H1 (cell line): ENCODE measurements at regions not wholly inside any gene's neighbourhood (a gene's known extent, or its start where the extent isn't known, plus 50 kb on each side); places are given as distances from the start of the nearest gene placed in this dataset.

Source experiments
- CTCF ChIA-PET: fragments of 300-600 bp; sonication (Branson Sonifier 250); formaldehyde crosslinking; loops from one replicate; lab custom pipeline; 2021; ENCODE audit not compliant: partially characterized antibody; lab: Charles Lee
- POLR2A ChIA-PET: fragments of 300-600 bp; sonication (Branson Sonifier 250); formaldehyde crosslinking; loops from one replicate; lab custom pipeline; 2021; ENCODE audit warnings: inconsistent platforms; ENCODE audit not compliant: partially characterized antibody; lab: Charles Lee
- DNase-seq, 2 experiments: peaks; one replicate each; pipeline versions ENCODE4 v3.0.0 to v3.0.0-alpha.2; 2010 to 2022; ENCODE audit warnings: low spot score in 2 of 2, low read depth in 1 of 2, mixed read lengths in 1 of 2
- FAIRE-seq: peaks from 2 replicates; lab custom pipeline; 2011; peaks lifted over from hg19 to GRCh38; lab: Jason Lieb, UNC
- H2AFZ ChIP-seq: 2 replicates; pipeline ENCODE4 v1.8.1; 2012; ENCODE audit warnings: low read length, inconsistent platforms
- H2AK5ac ChIP-seq: 2 replicates; pipeline ENCODE4 v1.6.1; 2013; ENCODE audit warnings: low read depth, low read length
- H2BK120ac ChIP-seq: replicated peaks from 2 replicates; pipeline ENCODE3; 2013; ENCODE audit warnings: low read depth, low read length, inconsistent platforms
- H2BK12ac ChIP-seq: 2 replicates; pipeline ENCODE4 v1.6.1; 2013; ENCODE audit warnings: low read depth, low read length
- H2BK15ac ChIP-seq: 2 replicates; pipeline ENCODE4 v1.6.1; 2013; ENCODE audit warnings: low read length
- H2BK20ac ChIP-seq: 2 replicates; pipeline ENCODE4 v1.6.1; 2013; ENCODE audit warnings: low read length
- H2BK5ac ChIP-seq: 2 replicates; pipeline ENCODE4 v1.6.1; 2013; ENCODE audit warnings: low read depth, low read length
- H3K14ac ChIP-seq: 2 replicates; pipeline ENCODE4 v1.6.1; 2013; ENCODE audit warnings: inconsistent platforms; ENCODE audit not compliant: insufficient read length
- H3K18ac ChIP-seq: 2 replicates; pipeline ENCODE4 v1.6.1; 2013; ENCODE audit warnings: low read length; ENCODE audit errors: extremely low read depth
- H3K23ac ChIP-seq: 2 replicates; pipeline ENCODE4 v1.6.1; 2013; ENCODE audit warnings: inconsistent platforms; ENCODE audit not compliant: insufficient read length
- H3K23me2 ChIP-seq: 2 replicates; pipeline ENCODE4 v1.6.1; 2013; ENCODE audit warnings: low read depth, low read length
- H3K27ac ChIP-seq: 2 replicates; pipeline ENCODE4 v1.6.1; 2011; ENCODE audit warnings: low read depth, low read length, inconsistent platforms
- H3K27me3 ChIP-seq, 4 experiments: replicated peaks in 1 of 4; 1 replicate in 1 of 4; 2 replicates in 3 of 4; pipeline versions ENCODE4 v1.6.1 to v1.8.1; 2011 to 2013; ENCODE audit warnings: low read length in 3 of 4, mild to moderate bottlenecking in 3 of 4, inconsistent platforms in 2 of 4, mixed read lengths in 2 of 4, moderate library complexity in 1 of 4; ENCODE audit not compliant: control insufficient read depth in 3 of 4, insufficient read depth in 3 of 4; ENCODE audit errors: extremely low read depth in 1 of 4
- H3K36me3 ChIP-seq, 4 experiments: 2 replicates each; pipeline versions ENCODE4 v1.6.1 to v1.8.1; 2011 to 2013; ENCODE audit warnings: mild to moderate bottlenecking in 4 of 4, low read length in 3 of 4, moderate library complexity in 2 of 4, control low read depth in 1 of 4, inconsistent platforms in 1 of 4; ENCODE audit not compliant: insufficient read depth in 4 of 4, control insufficient read depth in 2 of 4
- H3K4ac ChIP-seq: replicated peaks from 2 replicates; pipeline ENCODE3; 2013; ENCODE audit warnings: low read length, low read depth, mixed read lengths, inconsistent platforms; ENCODE audit not compliant: insufficient read length
- H3K4me1 ChIP-seq, 4 experiments: replicated peaks in 1 of 4; 1 replicate in 1 of 4; 2 replicates in 3 of 4; pipeline versions ENCODE4 v1.6.1 to v1.8.1; 2011 to 2013; ENCODE audit warnings: low read length in 3 of 4, inconsistent platforms in 2 of 4, mixed read lengths in 1 of 4; ENCODE audit not compliant: insufficient read depth in 4 of 4, control insufficient read depth in 3 of 4
- H3K4me2 ChIP-seq, 2 experiments: 2 replicates each; pipeline versions ENCODE4 v1.6.1 to v1.8.1; 2011 to 2013; ENCODE audit warnings: low read depth in 2 of 2, low read length in 2 of 2, control low read depth in 1 of 2, inconsistent platforms in 1 of 2, mild to moderate bottlenecking in 1 of 2; ENCODE audit not compliant: insufficient read depth in 1 of 2
- H3K4me3 ChIP-seq, 4 experiments: fragments of 200-600, 300-600 bp in 1 of 4; sonication (generic), shearing (Covaris generic), sonication (Bioruptor Twin) in 1 of 4; 2 replicates each; pipeline versions ENCODE4 v1.5.1 to v1.8.1; 2011 to 2016; ENCODE audit warnings: low read length in 4 of 4, low read depth in 3 of 4, control low read depth in 2 of 4, inconsistent platforms in 2 of 4, mild to moderate bottlenecking in 2 of 4, mixed read lengths in 1 of 4, moderate library complexity in 1 of 4; ENCODE audit not compliant: insufficient read depth in 2 of 4; ENCODE audit errors: extremely low read depth in 1 of 4
- H3K56ac ChIP-seq: replicated peaks from 2 replicates; pipeline ENCODE3; 2013; ENCODE audit warnings: low read depth, mild to moderate bottlenecking, mixed read lengths, low read length, inconsistent platforms; ENCODE audit not compliant: insufficient read length
- H3K79me1 ChIP-seq: 2 replicates; pipeline ENCODE4 v1.6.1; 2013; ENCODE audit warnings: low read depth, low read length, control low read depth
- H3K79me2 ChIP-seq, 2 experiments: 2 replicates each; pipeline versions ENCODE4 v1.6.1 to v1.8.1; 2012 to 2013; ENCODE audit warnings: low read length in 2 of 2, mild to moderate bottlenecking in 2 of 2, inconsistent platforms in 1 of 2; ENCODE audit not compliant: insufficient read depth in 2 of 2, control insufficient read depth in 1 of 2
- H3K9ac ChIP-seq, 4 experiments: replicated peaks in 1 of 4; 1 replicate in 1 of 4; 2 replicates in 3 of 4; pipeline versions ENCODE4 v1.6.1 to v1.8.1; 2011 to 2013; ENCODE audit warnings: low read depth in 3 of 4, low read length in 3 of 4, control low read depth in 2 of 4, mild to moderate bottlenecking in 2 of 4, moderate library complexity in 2 of 4, inconsistent platforms in 1 of 4; ENCODE audit errors: extremely low read depth in 1 of 4
- H3K9me3 ChIP-seq, 2 experiments: 2 replicates each; pipeline versions ENCODE4 v1.6.1 to v1.8.1; 2012 to 2013; ENCODE audit warnings: mild to moderate bottlenecking in 2 of 2, moderate library complexity in 2 of 2, control low read depth in 1 of 2, inconsistent platforms in 1 of 2, low read depth in 1 of 2, low read length in 1 of 2, mixed read lengths in 1 of 2; ENCODE audit not compliant: insufficient read depth in 2 of 2
- H4K20me1 ChIP-seq, 2 experiments: replicated peaks in 1 of 2; 2 replicates each; pipeline versions ENCODE3 to v1.8.1; 2011 to 2013; ENCODE audit warnings: inconsistent platforms in 2 of 2, low read length in 2 of 2, mild to moderate bottlenecking in 1 of 2; ENCODE audit not compliant: insufficient read depth in 2 of 2, control insufficient read depth in 1 of 2
- H4K5ac ChIP-seq: 2 replicates; pipeline ENCODE4 v1.6.1; 2013; ENCODE audit warnings: low read length, low read depth, mixed read lengths, inconsistent platforms; ENCODE audit not compliant: insufficient read length
- H4K8ac ChIP-seq: 2 replicates; pipeline ENCODE4 v1.8.0; 2013; ENCODE audit warnings: mild to moderate bottlenecking, moderate library complexity, low read length, inconsistent platforms; ENCODE audit not compliant: insufficient read depth; ENCODE audit errors: extremely low read depth
- H4K91ac ChIP-seq: replicated peaks from 2 replicates; pipeline ENCODE3; 2013; ENCODE audit warnings: low read length, mixed read lengths, inconsistent platforms; ENCODE audit not compliant: insufficient read length
- ATF3 ChIP-seq: IDR thresholded peaks from 2 replicates; pipeline ENCODE4 v1.6.1; 2011; ENCODE audit warnings: low read depth, mild to moderate bottlenecking, low read length; ENCODE audit not compliant: insufficient read depth
- BACH1 ChIP-seq: IDR thresholded peaks from 2 replicates; pipeline ENCODE4 v1.6.1; 2012; ENCODE audit warnings: low read length, improper control_type of control experiment
- CHD1 ChIP-seq: IDR thresholded peaks from 2 replicates; pipeline ENCODE4 v1.6.1; 2012; ENCODE audit warnings: low read depth, low read length, improper control_type of control experiment
- CREB1 ChIP-seq: IDR thresholded peaks from 2 replicates; pipeline ENCODE4 v1.6.1; 2012; ENCODE audit warnings: inconsistent platforms
- EZH2 ChIP-seq: fragments of 200-600 bp; sonication (generic); IDR thresholded peaks from 2 replicates; pipeline ENCODE4 v1.7.1; 2012; ENCODE audit warnings: low read depth, mild to moderate bottlenecking, moderate library complexity, low read length, inconsistent platforms; ENCODE audit not compliant: severe bottlenecking
- HDAC2 ChIP-seq, 2 experiments: fragments of 300-600 bp in 1 of 2; sonication (generic) in 1 of 2; IDR thresholded peaks; 2 replicates each; pipeline ENCODE4 v1.6.1; 2011 to 2012; ENCODE audit warnings: low read depth in 2 of 2, low read length in 2 of 2, mild to moderate bottlenecking in 2 of 2, moderate library complexity in 2 of 2, borderline replicate concordance in 1 of 2, inconsistent platforms in 1 of 2
- JUN ChIP-seq: IDR thresholded peaks from 2 replicates; pipeline ENCODE4 v1.6.1; 2011; ENCODE audit warnings: low read depth, mild to moderate bottlenecking, improper control_type of control experiment, low read length
- KDM1A ChIP-seq: fragments of 200-600, 300-600 bp; sonication (generic); IDR thresholded peaks from 2 replicates; pipeline ENCODE4 v1.7.1; 2016; ENCODE audit warnings: mild to moderate bottlenecking, low read length, borderline replicate concordance
- PHF8 ChIP-seq: fragments of 200-600 bp; sonication (generic); conservative IDR thresholded peaks from 2 replicates; pipeline ENCODE4 v1.7.1; 2012; ENCODE audit warnings: low read depth, mild to moderate bottlenecking, inconsistent platforms, low read length, moderate library complexity
- RBBP5 ChIP-seq: IDR thresholded peaks from 2 replicates; pipeline ENCODE4 v1.7.1; 2012; ENCODE audit warnings: low read depth, mild to moderate bottlenecking, inconsistent platforms, low read length, moderate library complexity, borderline replicate concordance
- SAP30 ChIP-seq: fragments of 300-600 bp; sonication (generic); IDR thresholded peaks from 2 replicates; pipeline ENCODE4 v1.7.1; 2012; ENCODE audit warnings: low read length, moderate library complexity, mild to moderate bottlenecking, inconsistent platforms; ENCODE audit not compliant: insufficient read depth, insufficient replicate concordance
- SIRT6 ChIP-seq: IDR thresholded peaks from one replicate; pipeline ENCODE4 v1.7.1; 2012; ENCODE audit warnings: low read length, inconsistent platforms
- SP2 ChIP-seq: IDR thresholded peaks from 2 replicates; pipeline ENCODE4 v1.6.1; 2012; ENCODE audit warnings: mild to moderate bottlenecking, low read length, inconsistent platforms
- WGBS, 2 experiments: shearing (Covaris generic) in 1 of 2; methylation state at CpG; one replicate each; pipeline versions ENCODE4 v1.1.6 to v1.1.7; 2013 to 2015; ENCODE audit warnings: low lambda C conversion rate in 2 of 2, mixed read lengths in 2 of 2, inconsistent platforms in 1 of 2, low coverage in 1 of 2, missing lambda C conversion rate in 1 of 2; ENCODE audit not compliant: insufficient replicate concordance in 2 of 2, insufficient coverage in 1 of 2, insufficient read length in 1 of 2; ENCODE audit errors: extremely low coverage in 1 of 2, missing lambda C conversion rate in 1 of 2; 5-methylcytosine and 5-hydroxymethylcytosine counted together

GRCh38 chr2:21620771-21621170, 497.0 kb downstream of the TDRD15 start:
- no peaks in the 10 kb centered on the region for H3K9me3 ChIP-seq
- H3K4me1 ChIP-seq: peaks cover 0 to 4% (median 2%) of the 10 kb centered on the region in 4 experiments; a peak in 1 of 7 replicates
- POLR2A ChIA-PET: no interaction called here
- H4K91ac ChIP-seq: no peak overlapping the region
- H2AK5ac ChIP-seq: no peak overlapping the region
- no peak overlapping the region for H4K8ac ChIP-seq
- H2BK120ac ChIP-seq: no peak overlapping the region
- H2BK15ac ChIP-seq: no peak overlapping the region
- H3K4me2 ChIP-seq: no peak overlapping the region
- H2BK5ac ChIP-seq: no peak overlapping the region
- no peaks in the 10 kb centered on the region for H3K23me2 ChIP-seq
- no peak for DNase-seq
- no peak overlapping the region for H4K5ac ChIP-seq
- H3K79me2 ChIP-seq: no peaks in the 10 kb centered on the region
- no peaks in the 10 kb centered on the region for H3K79me1 ChIP-seq
- TF ChIP-seq SP2 (no peak), BACH1 (no peak), JUN (no peak), PHF8 (no peak), ATF3 (no peak), CREB1 (no peak), KDM1A (no peak), SIRT6 (no peak), RBBP5 (no peak), HDAC2 (IDR thresholded peaks at IDR 0.05; ENCODE audit: borderline replicate concordance in 1 of 2, low read depth in 2 of 2, low read length in 2 of 2) (no peak), EZH2 (no peak), SAP30 (no peak), CHD1 (no peak)
- TF ChIP-seq, all 59 proteins: peak for 0
- no peaks in the 10 kb centered on the region for H3K27me3 ChIP-seq
- H4K20me1 ChIP-seq: no peaks in the 10 kb centered on the region
- no peak overlapping the region for H3K18ac ChIP-seq
- H3K23ac ChIP-seq: no peak overlapping the region
- H2BK20ac ChIP-seq: no peak overlapping the region
- CTCF ChIA-PET: no interaction called here
- H3K56ac ChIP-seq: no peak overlapping the region
- H2AFZ ChIP-seq: no peak overlapping the region
- no peak overlapping the region for H3K4me3 ChIP-seq
- 95% methylated on average over 5 of the region's 5 CpGs; no CpG with 5 or more reads in 1 of the 2 experiments for WGBS, 2 experiments
- no peak overlapping the region for H3K9ac ChIP-seq
- no peak overlapping the region for H3K4ac ChIP-seq
- no peaks in the 10 kb centered on the region for H3K36me3 ChIP-seq
- no peak for FAIRE-seq
- H2BK12ac ChIP-seq: no peak overlapping the region
- H3K14ac ChIP-seq: no peak overlapping the region
- H3K27ac ChIP-seq: no peak overlapping the region
